Endothelial cell of umbilical vein (primary cell): ENCODE measurements at regions not wholly inside any gene's neighbourhood (a gene's known extent, or its start where the extent isn't known, plus 50 kb on each side); places are given as distances from the start of the nearest gene placed in this dataset.

Source experiments
- CTCF ChIP-seq, 2 donors: IDR thresholded peaks; 1 replicate in 1 of 2; 2 replicates in 1 of 2; pipeline ENCODE4 v1.5.1; 2011; ENCODE audit warnings: low read length in 2 of 2, mild to moderate bottlenecking in 2 of 2, moderate library complexity in 2 of 2, control low read depth in 1 of 2, inconsistent platforms in 1 of 2, low read depth in 1 of 2; ENCODE audit not compliant: insufficient read depth in 1 of 2; ENCODE audit errors: extremely low read depth in 1 of 2
- EZH2 ChIP-seq: IDR thresholded peaks from 2 replicates; pipeline ENCODE4 v1.6.1; 2012; ENCODE audit warnings: borderline replicate concordance, low read depth, mild to moderate bottlenecking, moderate library complexity, low read length, inconsistent platforms; ENCODE audit not compliant: severe bottlenecking
- JUN ChIP-seq: IDR thresholded peaks from 2 replicates; pipeline ENCODE4 v1.6.1; 2011; ENCODE audit warnings: borderline replicate concordance, low read depth; ENCODE audit not compliant: insufficient read length, insufficient read depth
- MAX ChIP-seq: IDR thresholded peaks from 2 replicates; pipeline ENCODE4 v1.6.1; 2011; ENCODE audit not compliant: insufficient read depth, insufficient read length
- MYC ChIP-seq: IDR thresholded peaks from one replicate; pipeline ENCODE4 v1.6.1; 2011; ENCODE audit warnings: mild to moderate bottlenecking, low read depth, low read length
- POLR2A ChIP-seq: IDR thresholded peaks from 2 replicates; pipeline ENCODE4 v1.6.1; 2012; ENCODE audit warnings: low read depth, mild to moderate bottlenecking, control low read depth, low read length
- POLR2AphosphoS5 ChIP-seq: IDR thresholded peaks from 2 replicates; pipeline ENCODE4 v1.6.1; 2012; ENCODE audit warnings: low read depth, mild to moderate bottlenecking, control low read depth, low read length, moderate library complexity; ENCODE audit not compliant: insufficient read depth

GRCh38 chr5:173833196-173833985 lies 54.8 kb upstream of the CPEB4 start:
- no peak for TF ChIP-seq CTCF (IDR thresholded peaks at IDR 0.05; ENCODE audit: extremely low read depth in 1 of 2, insufficient read depth in 1 of 2, low read depth in 1 of 2, low read length in 2 of 2)
- TF ChIP-seq MAX, result no peak
- no peak for TF ChIP-seq POLR2A
- TF ChIP-seq POLR2AphosphoS5, result no peak
- TF ChIP-seq EZH2, result no peak
- no peak for TF ChIP-seq MYC
- TF ChIP-seq JUN, result no peak
